GM12878 (cell line): ENCODE measurements at regions not wholly inside any gene's neighbourhood (a gene's known extent, or its start where the extent isn't known, plus 50 kb on each side); places are given as distances from the start of the nearest gene placed in this dataset.

Experiments used
- E4F1 ChIP-seq: fragments of 450-650 bp; IDR thresholded peaks from 2 replicates; pipeline ENCODE4 v1.6.1; 2018; ENCODE audit warnings: borderline replicate concordance, mild to moderate bottlenecking; ENCODE audit not compliant: partially characterized antibody
- MEF2B ChIP-seq: fragments of 450-650 bp; IDR thresholded peaks from 2 replicates; pipeline ENCODE4 v1.6.1; 2018; ENCODE audit warnings: mild to moderate bottlenecking, moderate library complexity; ENCODE audit not compliant: partially characterized antibody, poor library complexity, severe bottlenecking
- PAX8 ChIP-seq: fragments of 450-650 bp; IDR thresholded peaks from 2 replicates; pipeline ENCODE4 v1.6.1; 2017; ENCODE audit warnings: mild to moderate bottlenecking, moderate library complexity
- POLR2A ChIP-seq: IDR thresholded peaks from 2 replicates; pipeline ENCODE4 v1.6.1; 2011; ENCODE audit warnings: low read depth, mild to moderate bottlenecking, low read length
- SMAD1 ChIP-seq: fragments of 450-650 bp; IDR thresholded peaks from 2 replicates; pipeline ENCODE4 v1.6.1; 2018; ENCODE audit warnings: mild to moderate bottlenecking, low read depth; ENCODE audit not compliant: partially characterized antibody
- ZBTB11 ChIP-seq: fragments of 450-650 bp; formaldehyde crosslinking; IDR thresholded peaks from 2 replicates; pipeline ENCODE4 v1.5.0; 2022; ENCODE audit warnings: mild to moderate bottlenecking, missing genetic modification characterization

- TF ChIP-seq PAX8, result no peak
- TF ChIP-seq E4F1, result no peak
- TF ChIP-seq SMAD1, result no peak
- no peak for TF ChIP-seq POLR2A
- TF ChIP-seq ZBTB11 (CRISPR knock-in tag), result no peak
- TF ChIP-seq MEF2B, result peak; percentile 14
Measured at GRCh38 chr1:226788965-226789364, 49.9 kb upstream of the ITPKB start (continued).
